PC-9 (cell line): ENCODE measurements at regions not wholly inside any gene's neighbourhood (a gene's known extent, or its start where the extent isn't known, plus 50 kb on each side); places are given as distances from the start of the nearest gene placed in this dataset.
"Not testable (repeated sequence)": the region's sequence is repeated elsewhere in the genome, so short reads cannot be mapped to it uniquely, and the experiment has no call there.

ENCODE experiments used
- EZH2 ChIP-seq: fragments of 200-600 bp; sonication (generic); IDR thresholded peaks from 2 replicates; pipeline ENCODE4 v1.8.0; 2017; ENCODE audit warnings: antibody characterized with exemption, low read depth
- TF ChIP-seq, protein P1 (sequence below): fragments of 200-600 bp; sonication (generic); conservative IDR thresholded peaks from 2 replicates; pipeline ENCODE4 v1.6.1; 2017; ENCODE audit warnings: mixed run types, antibody characterized with exemption, mild to moderate bottlenecking, moderate library complexity

DNA sequence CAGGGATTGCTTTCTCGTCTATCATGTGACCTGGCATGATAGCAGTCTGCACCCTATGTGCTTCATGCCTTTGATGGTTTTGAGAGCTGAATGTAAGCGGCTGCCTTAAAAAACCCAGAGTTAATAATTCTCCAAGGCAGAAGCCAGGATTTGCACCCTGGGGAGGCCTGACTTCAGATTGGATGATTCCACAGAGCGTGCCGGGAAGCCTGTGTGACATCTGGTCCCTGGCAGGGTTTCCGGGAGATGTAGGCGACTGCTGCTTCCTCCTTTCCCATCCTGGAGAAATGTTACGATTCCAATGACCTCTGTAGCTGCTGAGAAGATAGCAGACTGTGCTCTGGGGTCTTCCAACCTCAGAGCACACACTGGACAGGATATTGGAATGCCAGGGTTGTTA is 255.0 kb downstream of the GADD45G start:
- TF ChIP-seq, protein P1, sequence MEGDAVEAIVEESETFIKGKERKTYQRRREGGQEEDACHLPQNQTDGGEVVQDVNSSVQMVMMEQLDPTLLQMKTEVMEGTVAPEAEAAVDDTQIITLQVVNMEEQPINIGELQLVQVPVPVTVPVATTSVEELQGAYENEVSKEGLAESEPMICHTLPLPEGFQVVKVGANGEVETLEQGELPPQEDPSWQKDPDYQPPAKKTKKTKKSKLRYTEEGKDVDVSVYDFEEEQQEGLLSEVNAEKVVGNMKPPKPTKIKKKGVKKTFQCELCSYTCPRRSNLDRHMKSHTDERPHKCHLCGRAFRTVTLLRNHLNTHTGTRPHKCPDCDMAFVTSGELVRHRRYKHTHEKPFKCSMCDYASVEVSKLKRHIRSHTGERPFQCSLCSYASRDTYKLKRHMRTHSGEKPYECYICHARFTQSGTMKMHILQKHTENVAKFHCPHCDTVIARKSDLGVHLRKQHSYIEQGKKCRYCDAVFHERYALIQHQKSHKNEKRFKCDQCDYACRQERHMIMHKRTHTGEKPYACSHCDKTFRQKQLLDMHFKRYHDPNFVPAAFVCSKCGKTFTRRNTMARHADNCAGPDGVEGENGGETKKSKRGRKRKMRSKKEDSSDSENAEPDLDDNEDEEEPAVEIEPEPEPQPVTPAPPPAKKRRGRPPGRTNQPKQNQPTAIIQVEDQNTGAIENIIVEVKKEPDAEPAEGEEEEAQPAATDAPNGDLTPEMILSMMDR = not testable (repeated sequence)
- TF ChIP-seq EZH2 = not testable (repeated sequence)
